Stimulated activated CD8-positive, alpha-beta memory T cell treated with anti-CD3 and anti-CD28 coated beads, Interleukin-7, amount 100 ng/mL, for 24 hours (primary cell): ENCODE measurements at regions not wholly inside any gene's neighbourhood (a gene's known extent, or its start where the extent isn't known, plus 50 kb on each side); places are given as distances from the start of the nearest gene placed in this dataset.
"Not testable (repeated sequence)": the region's sequence is repeated elsewhere in the genome, so short reads cannot be mapped to it uniquely, and the experiment has no call there.

Experiments
- DNase-seq: peaks from one replicate; pipeline ENCODE4 v3.0.0-alpha.2; 2020; ENCODE audit warnings: low read depth

DNA sequence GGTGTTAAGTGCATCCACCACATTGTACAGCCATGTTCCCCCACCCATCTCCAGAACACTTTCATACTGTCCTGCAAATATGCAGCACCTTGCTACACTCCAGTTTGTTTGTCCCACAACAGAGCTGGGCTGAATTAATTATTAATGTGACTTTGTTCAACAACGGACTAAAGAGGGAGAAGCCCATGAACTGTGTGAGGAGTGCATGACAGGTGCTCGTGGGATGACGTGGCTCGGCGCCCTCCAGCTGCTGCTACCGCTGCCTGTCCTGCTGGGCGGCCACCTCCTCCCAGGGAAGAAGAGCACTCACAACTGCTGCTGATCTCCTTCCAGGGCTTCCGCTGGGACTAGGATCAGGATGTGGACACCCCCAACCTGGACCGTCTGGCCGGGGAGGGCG is 111.2 kb upstream of the DEFB108B start:
- DNase-seq = not testable (repeated sequence)

DNA sequence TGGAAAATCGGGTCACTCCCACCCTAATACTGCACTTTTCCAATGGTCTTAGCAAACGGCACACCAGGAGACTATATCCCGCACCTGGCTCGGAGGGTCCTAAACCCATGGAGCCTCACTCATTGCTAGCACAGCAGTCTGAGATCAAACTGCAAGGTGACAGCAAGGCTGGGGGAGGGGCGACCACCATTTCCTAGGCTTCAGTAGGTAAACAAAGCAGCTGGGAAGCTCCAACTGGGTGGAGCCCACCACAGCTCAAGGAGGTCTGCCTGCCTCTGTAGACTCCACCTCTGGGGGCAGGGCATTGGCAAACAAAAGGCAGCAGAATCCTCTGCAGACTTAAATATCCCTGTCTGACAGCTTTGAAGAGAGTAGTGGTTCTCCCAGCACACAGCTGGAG is 109.0 kb upstream of the DEFB108B start:
- not testable (repeated sequence) for DNase-seq

DNA sequence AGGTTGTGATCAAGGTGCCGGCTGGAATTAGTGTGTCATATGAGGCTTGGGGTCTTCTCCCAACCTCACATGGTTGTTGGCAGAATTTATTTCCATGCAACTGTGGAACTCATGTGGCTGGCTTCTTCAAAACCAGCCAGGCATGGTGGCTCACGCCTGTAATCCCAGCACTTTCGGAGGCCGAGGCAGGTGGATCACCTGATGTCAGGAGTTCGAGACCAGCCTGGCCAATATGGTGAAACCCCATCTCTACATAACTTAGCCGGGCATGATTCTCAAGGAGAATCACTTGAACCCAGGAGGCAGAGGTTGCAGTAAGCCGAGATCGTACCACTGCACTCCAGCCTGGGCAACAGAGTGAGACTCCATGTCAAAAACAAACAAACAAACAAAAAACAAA is 102.3 kb upstream of the DEFB108B start:
- not testable (repeated sequence) for DNase-seq

DNA sequence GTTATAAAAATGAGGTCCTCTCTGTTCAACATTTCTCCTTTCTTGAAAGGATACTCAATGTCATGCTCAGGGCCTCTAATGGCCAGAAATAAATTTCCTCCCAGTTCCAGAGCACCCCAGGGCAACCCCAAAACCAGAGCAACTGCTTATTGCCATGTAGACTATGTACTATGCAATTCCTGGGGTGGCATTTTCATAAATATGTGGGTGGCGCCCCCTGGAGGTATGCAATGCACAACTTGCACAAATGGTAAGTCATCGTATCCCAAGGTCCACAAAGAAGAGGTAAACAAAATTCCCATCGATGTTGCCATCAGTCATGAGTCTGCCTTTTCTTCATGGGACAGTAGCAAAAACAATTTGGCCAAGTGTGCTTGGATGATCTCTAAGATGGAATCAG is 98.6 kb upstream of the DEFB108B start:
- DNase-seq = not testable (repeated sequence)

DNA sequence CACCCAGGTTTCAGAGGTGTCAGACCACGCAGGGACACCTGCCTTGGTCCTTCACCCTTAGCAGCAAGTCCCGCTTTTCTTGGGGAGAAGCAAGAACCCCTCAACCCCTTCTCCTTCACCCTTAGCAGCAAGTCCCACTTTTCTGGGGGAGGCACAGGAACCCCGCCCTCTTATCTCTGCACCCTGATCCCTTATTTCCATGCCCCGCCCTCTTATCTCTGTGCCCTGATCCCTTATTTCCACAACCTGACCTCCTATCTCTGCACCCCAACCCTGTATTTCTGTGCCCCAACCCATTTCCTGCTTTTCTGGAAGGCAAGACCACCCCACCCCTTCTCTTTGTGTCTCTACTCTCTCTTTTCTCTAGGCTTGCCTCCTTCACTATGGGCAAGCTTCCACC is 94.7 kb upstream of the DEFB108B start:
- DNase-seq = not testable (repeated sequence)

DNA sequence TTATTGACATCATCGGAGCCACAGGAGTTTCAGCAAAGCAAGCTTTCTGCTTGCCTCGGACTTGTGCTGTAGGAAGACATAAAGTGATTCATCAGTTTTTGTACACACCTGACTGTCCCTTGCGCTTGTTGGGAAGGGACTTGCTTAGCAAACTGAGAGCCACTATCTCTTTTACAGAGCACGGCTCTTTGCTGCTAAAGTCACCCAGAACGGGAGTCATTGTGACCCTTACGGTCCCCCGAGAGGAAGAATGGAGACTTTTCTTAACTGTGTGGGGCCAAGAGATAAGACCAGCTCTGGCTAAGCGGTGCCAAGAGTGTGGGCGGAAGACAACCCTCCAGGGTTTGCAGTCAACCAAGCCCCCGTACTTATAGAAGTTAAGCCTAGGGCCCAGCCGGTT is 89.6 kb upstream of the DEFB108B start:
- not testable (repeated sequence) for DNase-seq

DNA sequence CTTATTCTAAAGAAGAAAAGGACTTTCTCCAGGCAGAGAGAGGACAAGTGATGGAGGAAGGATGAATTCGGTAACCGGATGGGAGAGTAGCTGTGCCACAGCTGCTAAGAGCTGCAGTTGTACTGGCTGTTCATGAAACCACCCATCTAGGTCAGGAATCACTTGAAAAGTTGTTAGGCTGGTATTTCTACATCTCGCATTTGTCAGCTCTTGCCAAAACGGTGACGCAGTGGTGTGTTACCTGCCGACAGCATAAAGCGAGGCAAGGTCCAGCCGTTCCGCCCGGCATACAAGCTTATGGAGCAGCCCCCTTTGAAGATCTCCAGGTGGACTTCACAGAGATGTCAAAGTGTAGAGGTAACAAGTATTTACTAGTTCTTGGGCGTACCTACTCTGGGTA is 87.3 kb upstream of the DEFB108B start:
- not testable (repeated sequence) for DNase-seq

DNA sequence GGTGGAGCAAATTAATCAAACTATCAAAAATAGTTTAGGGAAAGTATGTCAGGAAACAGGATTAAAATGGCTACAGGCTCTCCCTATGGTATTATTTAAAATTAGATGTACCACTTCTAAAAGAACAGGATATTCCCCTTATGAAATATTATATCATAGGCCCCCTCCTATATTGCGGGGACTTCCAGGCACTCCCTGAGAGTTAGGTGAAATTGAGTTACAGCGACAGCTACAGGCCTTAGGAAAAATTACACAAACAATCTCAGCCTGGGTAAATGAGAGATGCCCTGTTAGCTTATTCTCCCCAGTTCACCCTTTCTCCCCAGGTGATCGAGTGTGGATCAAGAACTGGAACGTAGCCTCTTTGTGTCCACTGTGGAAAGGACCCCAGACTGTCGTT is 86.7 kb upstream of the DEFB108B start:
- not testable (repeated sequence) for DNase-seq

DNA sequence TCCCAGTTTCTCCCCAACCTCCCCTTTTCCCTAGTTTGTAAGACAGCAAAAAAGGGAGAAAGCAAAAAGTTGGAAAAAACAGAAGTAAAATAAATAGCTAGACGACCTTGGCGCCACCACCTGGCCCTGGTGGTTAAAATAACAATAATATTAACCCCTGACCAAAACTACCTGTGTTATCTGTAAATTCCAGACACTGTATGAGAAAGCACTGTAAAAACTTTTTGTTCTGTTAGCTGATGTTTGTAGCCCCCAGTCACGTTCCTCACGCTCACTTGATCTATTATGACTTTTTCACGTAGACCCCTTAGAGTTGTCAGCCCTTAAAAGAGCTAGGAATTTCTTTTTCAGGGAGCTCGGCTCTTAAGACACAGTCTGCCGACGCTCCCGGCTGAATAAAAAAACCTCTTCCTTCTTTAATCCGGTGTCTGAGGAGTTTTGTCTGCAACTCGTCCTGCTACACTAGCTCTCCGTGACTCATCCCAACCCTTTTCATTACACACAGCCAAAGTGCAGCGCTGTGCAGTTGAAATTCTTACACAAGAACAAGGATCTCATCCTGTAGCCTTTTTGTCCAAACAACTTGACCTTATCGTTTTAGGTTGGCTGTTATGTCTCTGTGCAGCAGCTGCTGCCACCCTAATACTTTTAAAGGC is 83.9 kb upstream of the DEFB108B start:
- DNase-seq = not testable (repeated sequence)

DNA sequence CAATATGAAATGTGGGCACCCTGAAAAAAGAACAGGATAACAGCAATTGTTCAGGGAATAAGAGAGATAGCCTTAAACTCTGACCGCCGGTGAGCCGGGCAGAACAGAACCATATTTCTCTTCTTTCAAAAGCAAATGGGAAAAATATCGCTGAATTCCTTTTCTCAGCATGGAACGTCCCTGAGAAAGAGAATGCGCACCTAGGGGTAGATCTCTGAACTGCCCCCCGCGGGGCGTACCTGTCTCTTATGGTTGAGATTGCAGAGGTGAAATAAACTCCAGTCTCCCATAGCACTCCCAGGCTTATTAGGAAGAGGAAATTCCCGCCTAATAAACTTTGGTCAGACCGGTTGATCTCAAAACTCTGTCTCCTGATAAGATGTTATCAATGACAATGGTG is 82.1 kb upstream of the DEFB108B start:
- DNase-seq = not testable (repeated sequence)

DNA sequence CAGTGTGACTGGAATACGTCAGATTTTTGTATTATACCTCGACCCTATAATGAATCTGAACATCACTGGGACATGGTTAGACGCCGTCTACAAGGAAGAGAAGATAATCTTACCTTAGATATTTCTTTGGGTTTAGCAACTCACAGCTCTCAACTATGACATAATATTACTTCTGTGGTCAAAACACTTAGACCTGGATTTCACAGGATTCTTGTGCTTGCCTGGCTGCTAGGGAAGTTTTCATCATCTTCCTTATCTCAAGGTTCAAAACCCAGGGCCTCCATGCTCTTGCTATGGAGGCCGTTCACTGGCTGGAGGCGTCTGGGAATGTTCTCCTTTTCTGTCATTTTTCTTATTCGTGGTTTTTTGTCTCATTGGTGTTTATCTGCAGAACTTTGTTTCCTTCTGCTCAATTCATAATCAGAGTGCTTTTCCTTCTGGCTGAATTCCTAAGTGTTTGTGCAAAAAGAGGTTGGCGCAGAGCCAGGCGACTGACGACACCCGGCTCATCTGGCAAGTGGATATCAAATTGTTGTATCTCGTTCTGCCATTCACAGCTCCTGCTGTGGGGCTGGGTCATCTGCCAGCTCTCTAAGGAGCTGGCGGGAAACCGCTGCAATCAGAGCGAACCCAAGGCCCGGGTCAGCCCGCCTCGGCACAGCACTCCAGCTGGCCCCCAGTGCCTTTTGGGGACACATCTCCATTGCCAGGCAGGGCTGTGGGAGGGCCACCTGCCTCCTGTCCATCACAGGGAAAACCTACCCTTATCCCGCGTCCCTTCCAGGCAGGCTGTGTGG is 68.1 kb upstream of the DEFB108B start:
- DNase-seq = not testable (repeated sequence)

DNA sequence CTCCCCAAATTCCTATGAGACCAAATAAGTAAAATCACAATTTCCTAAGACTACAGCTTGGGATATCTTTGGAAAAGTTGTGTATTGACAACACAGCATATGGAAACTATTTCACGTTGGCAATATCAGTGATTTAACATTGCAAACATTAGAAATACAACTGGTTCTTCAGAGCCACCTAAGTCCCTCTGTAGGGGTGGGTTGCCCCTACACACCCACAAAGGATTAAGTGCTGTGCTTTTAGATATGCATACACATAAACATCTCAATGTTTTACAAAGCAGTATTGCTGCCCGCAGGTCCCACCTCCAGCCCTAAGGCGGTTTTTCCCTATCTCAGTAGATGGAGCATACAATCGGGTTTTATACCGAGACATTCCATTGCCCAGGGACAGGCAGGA is 66.0 kb upstream of the DEFB108B start:
- not testable (repeated sequence) for DNase-seq

DNA sequence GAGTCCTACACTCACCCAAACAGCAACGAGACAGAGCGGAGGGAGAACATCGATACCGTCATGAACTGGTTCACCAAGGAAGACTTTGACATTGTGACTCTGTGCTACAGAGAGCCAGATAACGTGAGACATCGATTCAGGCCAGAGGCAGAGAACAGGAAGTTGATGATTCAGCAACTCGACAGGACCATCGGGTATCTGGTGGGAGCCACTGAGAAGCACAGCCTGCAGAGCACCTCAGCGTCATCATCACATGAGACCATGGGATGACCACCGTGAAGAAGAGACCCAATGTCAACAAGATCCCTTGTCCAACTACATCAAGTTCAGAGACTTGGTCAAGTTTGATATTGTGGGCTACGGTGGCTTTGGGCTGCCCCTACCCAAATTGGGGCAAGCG is 60.8 kb upstream of the DEFB108B start:
- DNase-seq = not testable (repeated sequence)

DNA sequence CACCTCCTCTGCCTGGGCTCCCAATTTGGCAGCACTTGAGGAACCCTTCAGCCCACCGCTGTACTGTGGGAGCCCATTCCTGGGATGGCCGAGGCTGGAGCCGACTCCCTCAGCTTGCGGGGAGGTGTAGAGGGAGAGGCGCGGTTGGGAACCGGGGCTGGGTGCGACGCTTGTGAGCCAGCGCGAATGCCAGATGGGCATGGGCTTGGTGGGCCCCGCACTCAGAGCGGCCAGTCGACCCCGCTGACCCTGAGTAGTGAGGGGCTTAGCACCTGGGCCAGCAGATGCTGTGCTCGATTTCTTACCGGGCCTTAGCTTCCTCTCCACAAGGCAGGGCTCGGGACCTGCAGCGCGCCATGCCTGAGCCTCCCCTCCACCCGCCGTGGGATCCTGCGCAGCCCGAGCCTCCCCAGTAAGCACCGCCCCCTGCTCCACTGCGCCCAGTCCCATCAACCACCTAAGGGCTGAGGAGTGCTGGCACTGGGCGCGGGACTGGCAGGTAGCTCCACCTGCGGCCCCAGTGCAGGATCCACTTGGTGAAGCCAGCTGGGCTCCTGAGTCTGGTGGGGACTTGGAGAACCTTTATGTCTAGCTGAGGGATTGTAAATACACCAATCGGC is 58.3 kb upstream of the DEFB108B start:
- DNase-seq = no peak

DNA sequence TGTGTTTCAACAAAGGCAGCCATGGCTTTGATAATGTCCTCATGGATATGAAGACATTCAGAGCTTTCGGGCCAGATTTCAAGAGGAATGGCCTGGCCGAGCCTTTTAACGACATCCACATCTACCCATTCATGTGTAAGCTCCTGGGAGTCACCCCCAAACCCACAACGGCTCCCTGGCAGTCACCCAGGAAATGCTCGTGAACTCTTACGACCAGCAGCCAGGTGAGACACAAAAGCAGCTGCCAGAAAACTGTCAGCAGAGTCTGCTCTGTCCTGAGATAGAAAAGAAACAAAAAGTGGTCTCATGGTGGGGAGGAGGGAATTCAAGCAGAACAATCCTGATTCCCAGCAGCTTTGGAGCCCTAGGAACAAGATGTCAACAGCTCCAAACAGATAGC is 52.9 kb upstream of the DEFB108B start:
- DNase-seq = not testable (repeated sequence)

DNA sequence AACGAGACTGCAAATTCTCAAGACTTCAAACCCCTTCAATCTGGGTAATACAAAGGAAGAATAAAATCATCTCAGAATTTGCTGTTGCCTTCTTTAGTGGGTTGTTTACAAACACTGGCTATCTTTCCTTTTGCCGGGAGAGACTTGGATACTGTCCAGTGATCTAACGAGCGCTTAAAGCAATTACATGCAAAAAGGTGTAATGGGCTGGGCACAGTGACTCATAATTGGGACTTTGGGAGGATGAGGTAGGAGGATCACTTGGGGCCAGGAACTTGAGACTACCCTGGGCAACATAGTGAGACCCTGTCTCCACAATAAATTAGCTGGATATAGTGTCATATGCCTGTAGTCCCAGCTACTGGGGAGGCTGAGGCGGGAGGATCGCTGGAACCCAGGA is 52.2 kb upstream of the DEFB108B start:
- DNase-seq = not testable (repeated sequence)

DNA sequence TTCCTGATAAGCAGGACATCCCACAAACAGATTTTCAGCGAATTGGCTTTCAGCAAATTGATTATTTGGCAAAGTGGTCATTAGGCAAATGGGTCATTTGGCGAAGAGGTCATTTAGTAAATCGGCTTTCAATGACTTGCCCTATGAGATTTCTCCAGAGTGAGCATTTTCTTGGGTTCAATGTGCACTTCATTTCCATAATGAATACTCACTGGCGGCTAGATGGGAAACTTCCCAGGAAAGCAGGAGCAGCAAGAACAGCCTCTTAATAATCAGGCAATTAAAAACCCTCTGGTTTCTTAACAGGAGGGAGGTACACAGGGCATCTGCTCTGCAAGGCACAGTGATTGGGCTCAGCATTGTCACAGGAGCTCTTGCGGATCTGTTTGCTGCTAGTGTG is 51.5 kb upstream of the DEFB108B start:
- DNase-seq = not testable (repeated sequence)

DNA sequence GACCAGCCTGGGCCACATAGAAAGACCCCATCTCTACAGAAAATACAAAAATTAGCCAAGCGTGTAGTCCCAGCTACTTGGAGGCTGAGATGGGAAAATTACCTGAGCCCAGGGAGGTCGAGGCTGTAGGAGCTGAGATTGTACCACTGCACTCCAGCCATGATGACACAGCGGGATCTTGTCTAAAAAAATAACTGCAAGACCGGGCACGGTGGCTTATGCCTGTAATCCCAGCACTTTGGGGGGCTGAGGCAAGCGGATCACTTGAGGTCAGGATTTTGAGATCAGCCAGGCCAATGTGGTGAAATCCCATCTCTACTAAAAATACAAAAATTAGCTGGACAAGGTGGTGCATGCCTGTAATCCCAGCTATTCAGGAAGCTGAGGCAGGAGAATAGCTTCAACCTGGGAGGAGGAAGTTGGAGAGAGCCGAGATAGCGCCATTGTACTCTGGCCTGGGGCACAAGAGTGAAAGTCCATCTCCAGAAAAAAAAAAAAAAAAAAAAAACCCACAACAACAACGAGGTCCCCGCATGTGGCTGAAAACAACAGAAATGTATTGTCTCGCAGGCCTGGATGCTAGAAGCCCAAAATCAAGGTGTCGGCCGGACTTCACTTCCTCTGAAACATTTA is 50.7 kb upstream of the DEFB108B start:
- not testable (repeated sequence) for DNase-seq

DNA sequence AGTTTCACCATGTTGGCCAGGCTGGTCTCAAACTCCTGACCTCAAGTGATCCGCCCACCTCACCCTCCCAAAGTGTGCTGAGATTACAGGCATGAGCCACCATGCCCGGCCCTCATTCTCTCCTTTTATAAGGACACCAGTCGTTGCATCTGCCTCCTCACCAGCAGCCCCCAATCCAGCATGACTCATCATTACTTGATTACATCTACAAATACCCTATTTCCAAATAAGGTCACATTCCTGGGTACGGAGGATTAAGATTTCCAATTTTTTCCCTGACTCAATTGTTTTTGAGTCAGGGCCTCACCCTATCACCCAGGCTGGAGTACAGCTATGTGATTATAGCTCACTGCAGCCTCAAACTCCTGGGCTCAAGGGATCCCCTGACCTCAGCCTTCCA is 49.8 kb upstream of the DEFB108B start:
- not testable (repeated sequence) for DNase-seq
